ENCODE measurements at regions not wholly inside any gene's neighbourhood (a gene's known extent, or its start where the extent isn't known, plus 50 kb on each side); places are given as distances from the start of the nearest gene placed in this dataset.

- no peak for DNase-seq (ENCODE audit: low read depth in 2 of 2)
Observed at GRCh38 chr7:98679741-98680140, 62.7 kb downstream of the NPTX2 start.

- no peak for DNase-seq (ENCODE audit: low read depth in 2 of 2)
Observed at GRCh38 chr7:98681511-98681910, 64.4 kb downstream of the NPTX2 start.

- DNase-seq (ENCODE audit: low read depth in 2 of 2): no peak
Observed at GRCh38 chr7:98681951-98682350, 64.9 kb downstream of the NPTX2 start.

DNA sequence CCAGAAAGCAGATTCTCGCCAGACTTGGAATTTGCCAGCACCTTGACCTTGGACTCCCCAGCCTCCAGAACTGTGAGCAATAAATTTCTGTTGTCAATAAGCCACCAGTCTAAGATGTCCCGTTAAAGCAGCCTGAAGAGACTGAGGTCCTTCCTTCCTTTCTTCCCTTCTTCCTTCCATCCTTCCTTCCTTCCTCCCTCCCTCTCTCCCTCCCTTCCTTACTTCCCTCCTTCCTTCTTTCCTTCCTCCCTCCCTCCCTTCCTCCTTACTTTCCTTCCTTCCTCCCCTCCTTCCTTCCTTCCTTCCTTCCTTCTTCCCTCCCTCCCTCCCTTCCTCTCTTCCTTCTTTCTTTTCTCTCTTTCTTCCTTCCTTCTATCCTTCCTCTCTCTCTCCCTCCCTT lies 66.4 kb downstream of the NPTX2 start:
- DNase-seq (ENCODE audit: low read depth in 2 of 2): no peak

DNA sequence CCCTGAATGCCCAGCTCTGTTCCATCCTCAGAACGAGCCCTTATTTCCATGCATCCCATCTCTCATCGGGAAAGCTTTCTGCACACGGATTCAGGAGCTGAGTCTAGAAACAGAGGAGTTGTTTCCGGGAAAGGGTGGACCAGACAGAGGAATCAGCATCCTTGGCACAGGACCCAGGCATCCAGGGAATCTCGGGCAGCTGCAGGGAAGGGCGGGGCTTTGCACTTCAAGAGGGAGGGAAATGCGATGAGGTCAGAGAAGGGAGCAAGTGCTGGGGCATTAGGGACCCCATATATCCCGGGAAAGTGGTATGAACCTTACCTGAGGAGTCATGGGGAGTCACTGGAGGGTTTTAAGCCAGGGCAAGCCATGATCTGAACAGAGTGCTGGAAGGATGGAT lies 68.5 kb downstream of the NPTX2 start:
- no peak for DNase-seq (ENCODE audit: low read depth in 2 of 2)

DNA sequence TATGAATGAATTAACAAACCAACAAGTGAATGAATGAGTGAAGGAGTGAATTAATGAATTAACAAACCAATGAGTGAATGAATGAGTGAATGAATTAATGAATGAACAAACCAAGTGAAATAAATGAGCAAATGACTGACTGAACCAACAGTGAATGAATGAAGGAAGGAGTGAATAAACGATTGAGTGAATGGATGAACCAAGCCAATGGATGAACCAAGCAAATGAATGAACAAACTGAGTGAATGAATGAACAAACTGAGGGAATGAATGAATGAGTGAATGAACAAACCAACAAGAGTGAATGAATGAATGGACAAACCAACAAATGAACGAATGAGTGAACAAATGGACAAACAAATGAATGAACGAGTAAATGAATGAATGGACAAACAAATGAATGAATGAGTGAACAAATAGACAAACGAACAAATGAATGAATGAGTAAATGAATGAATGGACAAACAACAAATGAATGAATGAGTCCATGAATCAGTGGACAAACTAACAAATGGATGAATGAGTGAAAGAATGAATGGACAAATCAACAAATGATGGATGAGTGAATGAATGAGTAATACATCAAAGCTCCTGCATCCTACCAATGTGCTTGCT lies 69.5 kb downstream of the NPTX2 start:
- no peak for DNase-seq (ENCODE audit: low read depth in 2 of 2)

- no peak for DNase-seq (ENCODE audit: low read depth in 2 of 2)
Observed at GRCh38 chr7:98687111-98687751, 70.1 kb downstream of the NPTX2 start.

GRCh38 chr7:98691619-98692018 lies 74.5 kb downstream of the NPTX2 start:
- DNase-seq (ENCODE audit: low read depth in 2 of 2): no peak

GRCh38 chr7:98697083-98697482 lies 80.0 kb downstream of the NPTX2 start:
- no peak for DNase-seq (ENCODE audit: low read depth in 2 of 2)

GRCh38 chr7:98697485-98698240 lies 80.6 kb downstream of the NPTX2 start:
- no peak for DNase-seq (ENCODE audit: low read depth in 2 of 2)

DNA sequence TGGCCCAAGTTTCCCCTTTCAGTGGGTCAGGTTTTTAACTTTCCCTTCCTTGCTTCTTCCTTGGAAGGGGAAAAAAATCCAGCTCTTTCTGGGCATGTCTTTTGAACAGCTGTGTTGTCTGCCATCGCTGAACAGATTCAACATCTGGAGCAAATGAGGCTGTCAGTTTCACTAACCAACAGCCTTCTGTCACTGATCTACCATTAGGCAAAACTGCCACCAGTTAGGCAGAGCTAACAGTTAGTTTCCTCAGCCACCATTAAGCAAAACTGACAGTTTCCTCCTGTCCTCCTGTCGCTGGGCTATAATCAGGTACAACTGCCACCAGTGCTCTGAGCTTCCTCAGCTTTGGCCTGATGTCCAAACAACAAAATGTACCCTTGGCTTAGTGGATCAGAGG lies 81.9 kb downstream of the NPTX2 start:
- DNase-seq (ENCODE audit: low read depth in 2 of 2): no peak

DNA sequence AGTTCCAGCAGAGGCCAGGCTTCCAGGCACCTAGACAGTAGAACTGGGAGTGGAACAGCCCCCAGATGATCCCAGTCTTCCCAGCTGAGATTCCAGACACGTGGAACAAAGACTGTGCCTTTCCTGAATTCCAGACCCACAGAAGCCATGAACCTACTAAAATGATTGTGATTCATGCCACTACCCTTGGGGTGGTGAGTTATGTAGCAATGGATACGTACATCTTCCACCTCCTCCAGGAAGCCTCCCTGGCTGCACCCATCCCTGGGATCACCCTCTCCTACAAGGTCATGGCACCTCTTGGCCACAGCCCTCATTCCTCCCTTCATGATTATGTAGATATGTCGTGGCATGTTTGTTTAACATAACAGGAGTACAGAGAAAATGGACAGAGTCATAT lies 83.4 kb downstream of the NPTX2 start:
- no peak for DNase-seq (ENCODE audit: low read depth in 2 of 2)

GRCh38 chr7:98701372-98701771 lies 84.3 kb downstream of the NPTX2 start:
- no peak for DNase-seq (ENCODE audit: low read depth in 2 of 2)

DNA sequence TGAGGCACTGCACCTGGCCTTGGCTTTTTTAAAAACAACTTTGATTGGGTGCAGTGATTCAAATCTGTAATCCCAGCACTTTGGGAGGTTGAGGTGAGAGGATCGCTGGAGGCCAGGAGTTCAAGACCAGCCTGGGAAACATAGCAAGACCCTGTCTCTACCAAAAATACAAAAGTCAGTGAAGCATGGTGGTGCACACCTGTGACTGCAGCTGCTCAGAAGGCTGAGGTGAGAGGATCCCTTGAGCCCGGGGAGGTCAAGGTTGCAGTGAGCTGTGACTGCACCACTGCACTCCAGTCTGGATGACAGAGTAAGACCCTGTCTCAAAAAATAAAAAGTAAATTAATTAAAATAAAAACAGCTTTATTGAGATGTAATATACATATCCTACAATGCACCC lies 84.9 kb downstream of the NPTX2 start:
- DNase-seq (ENCODE audit: low read depth in 2 of 2): no peak

- no peak for DNase-seq (ENCODE audit: low read depth in 2 of 2)
Observed at GRCh38 chr7:98703916-98704315, 86.8 kb downstream of the NPTX2 start.

DNA sequence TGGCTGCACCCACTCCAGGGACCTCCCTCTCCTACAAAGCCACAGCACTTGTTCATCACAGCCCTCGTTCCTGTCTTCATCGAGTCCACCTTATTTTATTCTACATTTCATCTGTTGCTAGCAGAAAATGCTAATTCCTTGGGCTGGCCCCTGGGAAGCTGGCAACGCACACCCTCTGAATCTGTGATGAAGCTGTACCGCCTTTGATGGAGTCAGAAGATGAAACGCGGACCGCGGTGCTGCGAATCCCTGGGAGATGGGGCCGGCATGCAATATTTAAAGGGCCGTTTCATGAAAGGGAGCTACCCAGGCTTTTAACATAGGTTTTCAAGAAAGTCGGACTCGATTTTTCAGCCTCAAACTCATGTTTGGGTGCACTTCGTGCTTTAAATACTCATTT lies 88.5 kb downstream of the NPTX2 start:
- DNase-seq (ENCODE audit: low read depth in 2 of 2): no peak

DNA sequence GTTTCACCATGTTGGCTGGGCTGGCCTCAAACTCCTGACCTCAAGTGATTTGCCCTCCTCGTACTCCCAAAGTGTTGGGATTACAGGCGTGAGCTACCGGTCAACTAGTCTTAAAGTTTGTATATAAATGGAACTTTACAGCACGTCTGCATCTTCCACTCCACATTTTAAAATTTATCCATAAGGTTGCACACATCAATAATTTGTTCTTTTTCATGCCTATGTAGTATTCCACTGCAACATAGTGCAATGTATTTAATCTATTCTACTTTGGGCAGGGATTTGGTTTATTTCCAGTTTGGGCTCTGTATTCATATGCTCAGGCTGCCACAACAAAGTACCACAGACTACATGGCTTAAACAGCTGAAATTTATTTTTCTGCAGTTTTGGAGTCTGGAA lies 90.0 kb downstream of the NPTX2 start:
- DNase-seq (ENCODE audit: low read depth in 2 of 2): no peak

GRCh38 chr7:98711945-98712344 lies 94.9 kb downstream of the NPTX2 start:
- no peak for DNase-seq (ENCODE audit: low read depth in 2 of 2)

GRCh38 chr7:98713165-98713810 lies 96.2 kb downstream of the NPTX2 start:
- no peak for DNase-seq (ENCODE audit: low read depth in 2 of 2)

GRCh38 chr7:98719396-98719795 lies 102.3 kb downstream of the NPTX2 start:
- no peak for DNase-seq (ENCODE audit: low read depth in 2 of 2)

GRCh38 chr7:98722402-98722801 lies 105.3 kb downstream of the NPTX2 start:
- no peak for DNase-seq (ENCODE audit: low read depth in 2 of 2)

GRCh38 chr7:98724591-98724990 lies 107.5 kb downstream of the NPTX2 start:
- no peak for DNase-seq (ENCODE audit: low read depth in 2 of 2)

All from stimulated activated CD4-positive, alpha-beta T cell treated with anti-CD3 and anti-CD28 coated beads, Interleukin-1b, Interleukin-23, amount 100 ng/mL, for 4 hours (primary cell).